ENCODE measurements at regions not wholly inside any gene's neighbourhood (a gene's known extent, or its start where the extent isn't known, plus 50 kb on each side); places are given as distances from the start of the nearest gene placed in this dataset.

DNA sequence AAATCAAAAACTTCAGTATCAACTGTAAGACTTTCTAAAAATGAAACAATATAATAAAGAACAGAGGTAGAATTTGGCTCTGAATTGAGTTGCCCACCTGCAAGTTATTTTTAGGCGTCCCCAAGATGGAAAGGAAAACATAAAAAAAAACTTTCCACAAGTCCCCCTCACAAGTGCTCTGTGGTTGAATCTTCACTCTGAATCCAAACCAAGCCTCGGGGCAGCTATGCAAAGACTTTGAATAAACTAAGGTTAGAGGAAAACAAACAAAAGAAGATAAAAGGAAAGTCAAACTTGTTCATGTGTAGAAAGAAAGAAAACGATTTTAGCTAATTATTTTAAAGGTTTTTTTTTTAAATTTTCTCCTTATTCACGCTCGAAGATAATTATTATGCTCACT, 372.4 kb upstream of the SLIT2 start:
- no peak for DNase-seq

GRCh38 chr4:19857991-19858390, 393.7 kb upstream of the SLIT2 start:
- no peak for DNase-seq

- DNase-seq = no peak
Measured at GRCh38 chr4:19857380-19857779, 394.3 kb upstream of the SLIT2 start.

DNA sequence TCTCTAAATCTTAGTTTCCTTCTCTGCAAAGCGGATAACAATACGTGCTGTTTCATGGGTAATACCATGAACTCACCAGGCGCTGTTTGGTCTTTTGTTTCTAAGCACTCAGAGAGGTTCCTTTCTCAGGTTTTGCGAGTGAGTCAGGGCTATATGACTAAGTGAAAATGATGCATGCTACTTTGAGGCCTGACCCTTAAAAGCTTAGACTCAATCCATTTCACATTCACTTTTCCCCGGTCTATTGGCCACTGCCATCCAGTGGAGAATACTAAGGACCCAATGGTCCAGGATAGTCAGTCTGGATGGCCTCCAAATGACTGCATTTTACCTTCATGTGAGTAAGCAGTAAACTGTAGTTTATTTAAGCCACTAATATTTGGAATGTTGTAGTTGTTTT, 400.8 kb upstream of the SLIT2 start:
- no peak for DNase-seq

DNA sequence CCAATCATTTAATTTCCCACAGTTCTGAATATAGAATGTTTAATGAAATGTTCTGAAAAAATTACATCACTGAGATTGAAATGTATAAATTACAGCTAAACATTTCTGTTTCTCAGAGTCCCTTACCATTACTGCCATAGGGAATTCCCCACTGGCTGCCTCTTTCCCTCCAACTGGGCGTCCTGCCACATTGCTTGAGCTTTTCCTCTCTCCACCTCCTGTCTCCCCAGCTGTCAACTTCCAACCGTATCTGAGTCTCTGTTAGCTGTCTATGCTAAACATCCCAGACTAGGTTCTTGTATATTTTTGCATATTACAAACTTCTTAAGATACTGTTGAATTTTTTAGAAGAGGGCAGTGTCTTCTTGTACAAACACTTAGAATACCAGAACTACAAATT, 407.3 kb upstream of the SLIT2 start:
- no peak for DNase-seq

DNA sequence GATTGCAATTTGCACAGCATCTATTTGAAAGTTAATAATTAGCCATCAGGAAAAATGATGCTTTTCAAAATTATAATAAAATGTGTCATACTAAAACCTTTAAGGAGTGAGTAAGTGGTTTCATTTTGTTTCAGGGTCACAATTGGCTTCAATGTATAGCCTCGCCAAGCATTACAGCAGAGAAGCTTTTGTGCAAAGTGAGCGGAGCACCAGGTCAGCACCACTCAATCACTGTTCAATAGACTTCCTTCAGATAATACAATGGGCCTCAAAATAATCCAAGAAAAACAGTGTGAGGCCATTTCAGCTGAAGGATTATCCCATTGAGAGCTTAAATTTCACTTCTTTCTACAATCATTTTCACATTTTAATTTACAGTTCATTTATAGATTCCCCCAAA, 409.2 kb upstream of the SLIT2 start:
- DNase-seq = no peak

GRCh38 chr4:19838858-19839257, 412.8 kb upstream of the SLIT2 start:
- DNase-seq = no peak

DNA sequence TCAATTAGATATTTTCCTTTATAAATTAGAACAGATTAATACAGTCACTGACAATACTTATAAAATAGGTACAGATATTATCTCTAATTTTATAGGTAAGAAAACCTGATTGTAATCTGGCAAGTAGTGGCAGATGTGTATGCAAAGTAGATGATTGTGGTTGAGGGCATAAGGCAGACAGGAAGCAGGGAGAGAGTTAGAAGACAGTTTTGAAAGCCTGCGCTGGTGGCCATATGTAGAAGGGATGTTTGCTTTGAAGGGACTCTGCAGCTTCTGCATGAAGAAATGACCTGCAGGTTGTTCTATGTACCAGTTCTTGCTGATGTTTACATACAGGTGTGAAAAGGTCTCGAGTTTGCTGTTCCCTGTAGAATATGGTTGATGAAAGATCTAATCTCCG, 416.3 kb upstream of the SLIT2 start:
- no peak for DNase-seq

GRCh38 chr4:19832411-19832810, 419.3 kb upstream of the SLIT2 start:
- DNase-seq = no peak

- no peak for DNase-seq
Measured at GRCh38 chr4:19831644-19832285, 419.9 kb upstream of the SLIT2 start.

GRCh38 chr4:19829101-19829500, 422.6 kb upstream of the SLIT2 start:
- no peak for DNase-seq

- DNase-seq = no peak
Measured at GRCh38 chr4:19823781-19824180, 427.9 kb upstream of the SLIT2 start.

GRCh38 chr4:19819737-19820136, 432.0 kb upstream of the SLIT2 start:
- DNase-seq = no peak

DNA sequence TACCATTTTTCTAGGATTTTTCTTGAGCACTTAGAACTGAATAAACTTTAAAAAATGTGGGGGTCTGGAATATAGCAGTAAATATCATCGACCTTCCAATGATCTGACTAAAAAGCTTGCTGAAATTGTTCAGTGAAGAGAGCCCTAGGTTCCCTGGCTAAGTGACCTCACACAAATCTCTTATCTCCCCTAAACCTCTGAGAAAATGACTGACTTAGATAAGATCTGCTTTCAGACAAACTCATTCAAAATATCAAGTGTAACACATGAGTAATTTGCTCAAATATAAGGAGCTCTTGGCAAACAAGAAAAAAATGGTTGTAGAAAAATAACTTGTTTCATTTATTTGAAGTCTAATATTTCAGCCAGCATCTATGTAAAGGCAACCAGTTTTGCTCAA, 441.7 kb upstream of the SLIT2 start:
- no peak for DNase-seq

GRCh38 chr4:19807505-19807904, 444.2 kb upstream of the SLIT2 start:
- DNase-seq = no peak

DNA sequence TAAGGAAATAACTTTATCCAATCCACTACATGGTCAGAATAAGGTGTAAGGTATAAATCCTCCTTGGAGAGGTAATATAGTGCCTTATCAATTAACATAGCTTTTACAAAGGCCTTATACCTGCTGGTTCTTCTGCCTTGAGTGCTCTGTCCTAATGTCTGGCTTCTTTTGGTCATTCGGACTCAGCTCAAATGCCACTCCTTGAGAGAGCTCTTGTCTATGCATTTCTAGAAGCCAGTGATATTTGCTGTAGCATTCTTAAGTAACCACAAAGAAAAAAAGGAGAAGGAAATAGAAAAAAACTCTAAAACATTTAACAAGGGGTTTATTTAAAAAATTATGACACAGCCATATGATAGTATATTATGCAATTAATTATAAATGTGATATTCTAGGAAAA, 444.8 kb upstream of the SLIT2 start:
- no peak for DNase-seq

DNA sequence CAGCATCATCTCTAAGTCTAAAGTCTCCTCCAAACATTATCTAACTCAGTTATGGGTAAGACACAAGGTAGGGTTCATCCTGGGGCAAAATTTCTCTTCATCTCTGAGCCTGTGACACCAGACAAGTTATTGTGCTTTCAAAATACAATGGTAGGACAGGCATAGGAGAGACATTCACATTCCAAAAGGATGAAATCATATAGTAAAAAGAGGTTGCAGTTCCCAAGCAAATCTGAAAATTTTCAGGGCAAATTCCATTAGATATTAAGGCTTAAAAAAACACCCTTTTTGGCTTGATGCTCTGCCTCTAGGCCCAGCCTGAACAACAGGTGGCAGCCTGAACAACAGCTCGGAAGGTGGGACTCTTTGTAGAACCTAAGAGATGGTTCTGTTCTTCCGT, 448.3 kb upstream of the SLIT2 start:
- no peak for DNase-seq

GRCh38 chr4:19793831-19794230, 457.9 kb upstream of the SLIT2 start:
- DNase-seq = no peak

GRCh38 chr4:19791422-19792123, 460.1 kb upstream of the SLIT2 start:
- DNase-seq = no peak

DNA sequence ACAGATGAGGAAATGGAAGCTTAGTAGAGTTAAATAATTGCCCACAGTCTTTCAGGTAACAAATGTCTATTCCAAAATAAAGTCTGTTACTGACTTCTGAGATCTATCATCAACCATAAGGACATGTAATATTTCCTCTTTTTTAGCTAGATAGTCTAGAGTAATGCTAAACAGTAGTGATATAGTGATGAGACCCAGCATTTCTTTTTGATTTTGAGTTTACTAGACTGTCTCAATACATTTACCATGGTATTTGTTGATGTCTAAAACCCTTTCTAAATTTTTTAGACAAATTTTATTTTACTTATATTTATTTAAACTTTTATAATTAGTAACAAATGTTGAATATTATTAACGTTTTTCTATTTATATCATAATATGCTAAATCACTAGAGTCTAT, 465.1 kb upstream of the SLIT2 start:
- no peak for DNase-seq

DNA sequence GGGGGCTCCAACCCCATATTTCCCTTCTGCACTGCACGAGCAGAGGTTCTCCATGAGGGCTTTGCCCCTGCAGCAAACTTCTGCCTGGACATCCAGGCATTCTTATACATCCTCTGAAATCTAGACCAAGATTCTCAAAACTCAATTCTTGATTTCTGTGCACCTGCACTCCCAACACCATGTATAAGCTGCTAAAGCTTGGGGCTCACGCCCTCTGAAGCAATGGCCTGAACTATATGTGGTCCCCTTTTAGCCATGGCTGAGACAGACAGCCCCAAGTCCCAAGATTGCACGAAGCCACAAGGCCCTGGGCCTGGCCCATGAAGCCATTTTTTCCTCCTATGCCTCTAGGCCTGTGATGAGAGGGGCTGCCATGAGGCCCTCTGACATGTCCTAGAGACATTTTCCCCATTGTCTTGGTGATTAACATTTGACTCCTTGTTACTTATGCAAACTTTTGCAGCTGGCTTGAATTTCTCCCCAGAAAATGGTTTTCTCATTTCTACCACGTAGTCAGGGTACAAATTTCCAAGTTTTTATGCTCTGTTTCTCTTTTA, 468.0 kb upstream of the SLIT2 start:
- DNase-seq = no peak

DNA sequence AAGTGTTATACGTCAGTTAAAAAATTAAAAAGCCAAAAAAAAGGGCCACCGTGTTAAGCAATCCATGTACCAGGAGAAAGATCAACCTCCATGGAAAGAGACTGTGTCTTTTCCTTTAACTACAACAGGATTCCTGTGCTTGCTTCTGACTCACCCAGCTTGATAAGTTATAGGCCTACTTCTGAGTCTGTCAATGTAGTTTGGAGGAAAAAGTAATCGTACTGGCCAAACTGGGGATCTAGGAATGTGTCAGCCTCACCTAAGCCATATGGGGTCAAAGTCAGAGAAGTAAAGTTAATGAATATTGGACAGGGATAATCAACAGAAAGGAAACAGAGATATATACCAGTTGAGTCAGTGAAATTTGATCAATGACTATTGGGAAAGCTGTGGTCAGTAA, 470.8 kb upstream of the SLIT2 start:
- DNase-seq = no peak

DNA sequence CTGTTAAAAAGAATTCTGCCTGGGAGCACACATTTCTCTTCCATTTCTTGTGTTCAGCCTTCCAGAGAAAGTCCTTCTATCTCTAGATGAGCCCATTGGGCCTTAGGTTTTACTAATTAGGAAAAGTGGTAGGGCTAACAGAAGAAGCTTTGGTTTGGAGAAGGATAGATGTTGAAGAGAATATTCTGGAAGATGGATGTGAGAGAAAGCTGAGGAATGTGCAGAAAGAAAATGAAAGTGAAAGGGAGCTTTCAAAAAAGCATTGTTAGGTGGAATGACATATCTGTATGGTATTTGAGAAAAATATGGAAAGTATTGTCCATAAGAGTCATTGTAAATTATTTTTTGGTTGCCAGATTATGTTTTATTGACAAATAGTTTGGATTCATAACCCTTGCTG, 474.8 kb upstream of the SLIT2 start:
- DNase-seq = no peak

- DNase-seq = no peak
Measured at GRCh38 chr4:19776021-19776459, 475.7 kb upstream of the SLIT2 start.

All from right forelimb (tissue), 1 donor.